ENCODE measurements at regions not wholly inside any gene's neighbourhood (a gene's known extent, or its start where the extent isn't known, plus 50 kb on each side); places are given as distances from the start of the nearest gene placed in this dataset.
"Not testable (repeated sequence)": the region's sequence is repeated elsewhere in the genome, so short reads cannot be mapped to it uniquely, and the experiment has no call there.

- no peaks in the 10 kb centered on the region for H3K36me3 Mint-ChIP-seq (ENCODE audit: low read depth)
- H3K4me3 Mint-ChIP-seq: no peak overlapping the region
- no peaks in the 10 kb centered on the region for H3K4me1 Mint-ChIP-seq
- H3K9me3 Mint-ChIP-seq: peaks cover 15% of the 10 kb centered on the region
- no peak overlapping the region for H3K27ac Mint-ChIP-seq
- TF ChIP-seq, protein P1, sequence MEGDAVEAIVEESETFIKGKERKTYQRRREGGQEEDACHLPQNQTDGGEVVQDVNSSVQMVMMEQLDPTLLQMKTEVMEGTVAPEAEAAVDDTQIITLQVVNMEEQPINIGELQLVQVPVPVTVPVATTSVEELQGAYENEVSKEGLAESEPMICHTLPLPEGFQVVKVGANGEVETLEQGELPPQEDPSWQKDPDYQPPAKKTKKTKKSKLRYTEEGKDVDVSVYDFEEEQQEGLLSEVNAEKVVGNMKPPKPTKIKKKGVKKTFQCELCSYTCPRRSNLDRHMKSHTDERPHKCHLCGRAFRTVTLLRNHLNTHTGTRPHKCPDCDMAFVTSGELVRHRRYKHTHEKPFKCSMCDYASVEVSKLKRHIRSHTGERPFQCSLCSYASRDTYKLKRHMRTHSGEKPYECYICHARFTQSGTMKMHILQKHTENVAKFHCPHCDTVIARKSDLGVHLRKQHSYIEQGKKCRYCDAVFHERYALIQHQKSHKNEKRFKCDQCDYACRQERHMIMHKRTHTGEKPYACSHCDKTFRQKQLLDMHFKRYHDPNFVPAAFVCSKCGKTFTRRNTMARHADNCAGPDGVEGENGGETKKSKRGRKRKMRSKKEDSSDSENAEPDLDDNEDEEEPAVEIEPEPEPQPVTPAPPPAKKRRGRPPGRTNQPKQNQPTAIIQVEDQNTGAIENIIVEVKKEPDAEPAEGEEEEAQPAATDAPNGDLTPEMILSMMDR (IDR thresholded peaks at IDR 0.05; ENCODE audit: unreplicated experiment in 3 of 3): no peak
- no peaks in the 10 kb centered on the region for H3K27me3 Mint-ChIP-seq (ENCODE audit: low read depth)
Observed at GRCh38 chr9:104304925-104305324, 199.1 kb upstream of the OR13F1 start.

DNA sequence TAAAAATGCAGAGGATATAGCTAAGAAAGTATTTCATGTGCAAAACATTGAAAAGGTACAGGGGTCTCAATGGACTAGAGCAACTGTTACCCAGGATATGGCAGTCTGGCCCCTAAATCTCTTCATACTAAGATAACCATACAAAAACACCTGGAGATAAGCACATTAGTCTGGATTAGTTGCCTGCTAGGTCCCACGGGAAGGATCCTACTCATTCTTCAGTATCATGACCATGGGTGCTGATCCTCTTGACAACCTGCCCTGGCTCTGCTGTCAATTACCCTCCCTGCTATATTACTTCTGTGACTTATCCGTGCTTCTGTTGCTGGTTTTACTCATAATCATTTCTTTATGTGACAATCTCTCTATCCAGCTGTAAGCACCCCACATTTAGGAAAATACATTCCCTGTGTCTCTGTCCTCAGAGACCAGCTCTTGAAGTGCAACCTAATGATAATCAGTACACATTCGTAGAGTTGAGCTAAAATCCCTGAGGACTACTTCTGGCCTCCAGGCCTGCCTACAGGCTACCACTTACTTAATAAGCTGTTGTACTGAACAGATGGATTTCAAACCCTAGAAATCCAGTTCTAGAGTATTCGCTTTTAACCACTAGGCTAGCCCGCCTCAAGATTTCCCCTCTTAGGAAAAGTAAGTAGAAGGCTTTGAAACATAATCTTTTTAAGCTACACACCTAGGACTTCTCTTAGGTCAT lies 190.5 kb upstream of the OR13F1 start:
- Mint-ChIP-seq H3K27me3 (ENCODE audit: low read depth) (no peaks in the 10 kb centered on the region), H3K36me3 (ENCODE audit: low read depth) (no peaks in the 10 kb centered on the region), H3K4me1 (no peaks in the 10 kb centered on the region), H3K9me3 (no peaks in the 10 kb centered on the region), H3K4me3 (no peak overlapping the region), H3K27ac (no peak overlapping the region)
- TF ChIP-seq, protein P1 (IDR thresholded peaks at IDR 0.05; ENCODE audit: unreplicated experiment in 3 of 3): no peak

DNA sequence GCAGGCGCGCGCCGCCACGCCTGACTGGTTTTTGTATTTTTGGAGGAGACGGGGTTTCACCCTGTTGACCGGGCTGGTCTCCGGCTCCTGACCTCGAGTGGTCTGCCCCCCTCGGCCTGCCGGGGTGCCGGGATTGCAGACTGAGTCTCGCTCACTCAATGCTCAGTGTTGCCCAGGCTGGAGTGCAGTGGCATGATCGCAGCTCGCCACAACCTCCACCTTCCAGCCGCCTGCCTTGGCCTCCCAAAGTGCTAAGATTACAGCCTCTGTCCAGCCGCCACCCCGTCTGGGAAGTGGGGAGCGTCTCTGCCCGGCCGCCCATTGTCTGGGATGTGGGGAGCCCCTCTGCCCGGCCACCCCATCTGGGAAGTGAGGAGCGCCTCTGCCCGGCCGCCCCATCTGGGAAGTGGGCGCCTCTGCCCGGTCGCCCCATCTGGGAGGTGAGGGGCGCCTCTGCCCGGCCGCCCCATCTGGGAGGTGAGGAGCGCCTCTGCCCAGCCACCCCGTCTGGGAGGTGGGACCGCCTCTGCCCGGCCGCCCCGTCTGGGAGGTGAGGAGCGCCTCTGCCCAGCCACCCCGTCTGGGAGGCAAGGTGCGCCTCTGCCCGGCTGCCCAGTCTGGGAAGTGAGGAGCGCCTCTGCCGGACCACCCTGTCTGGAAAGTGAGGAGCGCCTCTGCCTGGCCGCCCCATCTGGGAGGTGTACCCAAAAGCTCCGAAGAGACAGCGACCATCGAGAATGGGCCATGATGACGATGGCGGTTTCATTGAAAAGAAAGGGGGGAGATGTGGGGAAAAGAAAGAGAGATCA lies 187.7 kb upstream of the OR13F1 start:
- H3K9me3 Mint-ChIP-seq; H3K27ac Mint-ChIP-seq; H3K4me3 Mint-ChIP-seq; H3K36me3 Mint-ChIP-seq (ENCODE audit: low read depth); H3K27me3 Mint-ChIP-seq (ENCODE audit: low read depth); H3K4me1 Mint-ChIP-seq: not testable (repeated sequence)

DNA sequence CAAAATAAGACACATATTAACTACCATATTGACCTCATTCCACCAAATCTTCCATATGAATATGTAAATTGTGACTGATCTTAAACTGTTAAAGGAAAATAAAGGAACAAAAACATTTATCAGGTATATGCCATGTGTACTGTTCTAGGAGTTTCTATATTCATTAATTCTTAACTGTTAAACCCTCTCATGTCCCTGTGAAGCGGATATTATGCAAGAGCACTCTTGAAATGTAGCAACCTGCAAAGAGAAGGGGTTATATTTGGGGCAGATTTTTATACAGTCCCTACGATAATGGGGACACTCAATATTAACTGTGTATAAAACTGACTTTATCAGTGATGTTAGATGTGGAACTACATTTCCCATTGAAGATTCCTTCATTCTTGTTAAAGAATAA lies 184.9 kb upstream of the OR13F1 start:
- Mint-ChIP-seq H3K4me1 (no peaks in the 10 kb centered on the region), H3K36me3 (ENCODE audit: low read depth) (no peaks in the 10 kb centered on the region), H3K9me3 (no peaks in the 10 kb centered on the region), H3K27me3 (ENCODE audit: low read depth) (no peaks in the 10 kb centered on the region), H3K27ac (no peak overlapping the region), H3K4me3 (no peak overlapping the region)
- TF ChIP-seq, protein P1 (IDR thresholded peaks at IDR 0.05; ENCODE audit: unreplicated experiment in 3 of 3): no peak

GRCh38 chr9:104319685-104320084 lies 184.4 kb upstream of the OR13F1 start:
- no peak overlapping the region for H3K4me3 Mint-ChIP-seq
- H3K27me3 Mint-ChIP-seq (ENCODE audit: low read depth): no peaks in the 10 kb centered on the region
- H3K27ac Mint-ChIP-seq: no peak overlapping the region
- TF ChIP-seq, protein P1 (IDR thresholded peaks at IDR 0.05; ENCODE audit: unreplicated experiment in 3 of 3): no peak
- H3K4me1 Mint-ChIP-seq: no peaks in the 10 kb centered on the region
- no peaks in the 10 kb centered on the region for H3K36me3 Mint-ChIP-seq (ENCODE audit: low read depth)
- no peaks in the 10 kb centered on the region for H3K9me3 Mint-ChIP-seq

- TF ChIP-seq, protein P1 (IDR thresholded peaks at IDR 0.05; ENCODE audit: unreplicated experiment in 3 of 3): no peak
- Mint-ChIP-seq H3K36me3 (ENCODE audit: low read depth) (no peaks in the 10 kb centered on the region), H3K4me1 (no peaks in the 10 kb centered on the region), H3K27me3 (ENCODE audit: low read depth) (no peaks in the 10 kb centered on the region), H3K27ac (no peak overlapping the region), H3K9me3 (no peaks in the 10 kb centered on the region), H3K4me3 (no peak overlapping the region)
Observed at GRCh38 chr9:104322596-104322995, 181.5 kb upstream of the OR13F1 start.

GRCh38 chr9:104323967-104324694 lies 179.9 kb upstream of the OR13F1 start:
- not testable (repeated sequence) for H3K9me3 Mint-ChIP-seq; H3K4me1 Mint-ChIP-seq; H3K4me3 Mint-ChIP-seq; H3K36me3 Mint-ChIP-seq (ENCODE audit: low read depth); H3K27ac Mint-ChIP-seq; H3K27me3 Mint-ChIP-seq (ENCODE audit: low read depth)
